ENCODE measurements at regions not wholly inside any gene's neighbourhood (a gene's known extent, or its start where the extent isn't known, plus 50 kb on each side); places are given as distances from the start of the nearest gene placed in this dataset.

GRCh38 chr5:89353837-89354551, 471.0 kb upstream of the MEF2C start:
- Histone ChIP-seq H3K9me2 (replicated peaks; ENCODE audit: insufficient read depth, low read length) (no peaks in the 10 kb centered on the region), H4K20me1 (ENCODE audit: low read depth, low read length) (no peaks in the 10 kb centered on the region), H3K27me3 (ENCODE audit: low read length) (no peaks in the 10 kb centered on the region), H3F3A (ENCODE audit: insufficient read depth) (no peaks in the 10 kb centered on the region), H2AFZ (ENCODE audit: low read depth, low read length, severe bottlenecking) (no peak overlapping the region), H3K36me3 (ENCODE audit: low read length) (no peaks in the 10 kb centered on the region), H3K79me2 (ENCODE audit: insufficient read depth, low read length) (no peaks in the 10 kb centered on the region), H3K9me3 (ENCODE audit: insufficient read depth, low read length) (no peaks in the 10 kb centered on the region), H3K9ac (ENCODE audit: low read length) (no peak overlapping the region), H3K27ac (ENCODE audit: low read depth, low read length) (no peak overlapping the region), H3K4me3 (ENCODE audit: insufficient read depth, low read length, poor library complexity, severe bottlenecking) (no peak overlapping the region), H3K4me2 (ENCODE audit: low read depth, low read length, poor library complexity, severe bottlenecking) (no peak overlapping the region)
- TF ChIP-seq CTCF (IDR thresholded peaks at IDR 0.05; ENCODE audit: insufficient read depth, low read length, poor library complexity, severe bottlenecking) (no peak), EZH2phosphoT487 (conservative IDR thresholded peaks at IDR 0.05; ENCODE audit: low read length) (no peak)

- no peak overlapping the region for H3K4me3 ChIP-seq (ENCODE audit: insufficient read depth, low read length, poor library complexity, severe bottlenecking)
- H2AFZ ChIP-seq (ENCODE audit: low read depth, low read length, severe bottlenecking): no peak overlapping the region
- no peaks in the 10 kb centered on the region for H3K9me2 ChIP-seq (replicated peaks; ENCODE audit: insufficient read depth, low read length)
- no peaks in the 10 kb centered on the region for H3F3A ChIP-seq (ENCODE audit: insufficient read depth)
- H3K27me3 ChIP-seq (ENCODE audit: low read length): no peaks in the 10 kb centered on the region
- no peaks in the 10 kb centered on the region for H3K36me3 ChIP-seq (ENCODE audit: low read length)
- H3K9me3 ChIP-seq (ENCODE audit: insufficient read depth, low read length): no peaks in the 10 kb centered on the region
- H3K79me2 ChIP-seq (ENCODE audit: insufficient read depth, low read length): no peaks in the 10 kb centered on the region
- H4K20me1 ChIP-seq (ENCODE audit: low read depth, low read length): no peaks in the 10 kb centered on the region
- no peak overlapping the region for H3K9ac ChIP-seq (ENCODE audit: low read length)
- TF ChIP-seq CTCF (IDR thresholded peaks at IDR 0.05; ENCODE audit: insufficient read depth, low read length, poor library complexity, severe bottlenecking): no peak
- TF ChIP-seq EZH2phosphoT487 (conservative IDR thresholded peaks at IDR 0.05; ENCODE audit: low read length): no peak
- H3K4me2 ChIP-seq (ENCODE audit: low read depth, low read length, poor library complexity, severe bottlenecking): no peak overlapping the region
- no peak overlapping the region for H3K27ac ChIP-seq (ENCODE audit: low read depth, low read length)
Measured at GRCh38 chr5:89351975-89352374, 469.0 kb upstream of the MEF2C start.

DNA sequence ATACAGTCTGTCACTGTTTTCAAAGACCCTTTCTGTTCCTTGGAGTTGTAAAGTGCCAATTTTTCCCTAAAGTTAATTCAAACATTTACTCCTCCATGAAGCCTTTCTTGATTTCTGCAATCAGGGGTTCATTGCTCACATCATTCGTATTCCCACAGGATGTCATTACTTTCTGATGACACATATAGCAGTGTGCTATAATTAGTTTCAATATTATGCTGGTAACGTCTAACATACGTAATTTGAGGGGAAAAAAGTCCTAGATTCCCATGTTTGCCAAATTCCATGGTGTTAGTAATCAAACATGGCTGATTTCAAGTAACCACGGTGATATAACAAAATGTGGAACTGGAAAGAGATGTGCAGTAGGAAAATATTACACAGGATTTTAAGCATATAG, 468.2 kb upstream of the MEF2C start:
- no peaks in the 10 kb centered on the region for H3K79me2 ChIP-seq (ENCODE audit: insufficient read depth, low read length)
- no peak overlapping the region for H3K4me3 ChIP-seq (ENCODE audit: insufficient read depth, low read length, poor library complexity, severe bottlenecking)
- no peaks in the 10 kb centered on the region for H3K9me2 ChIP-seq (replicated peaks; ENCODE audit: insufficient read depth, low read length)
- H3K9ac ChIP-seq (ENCODE audit: low read length): no peak overlapping the region
- no peak overlapping the region for H3K27ac ChIP-seq (ENCODE audit: low read depth, low read length)
- no peak overlapping the region for H3K4me2 ChIP-seq (ENCODE audit: low read depth, low read length, poor library complexity, severe bottlenecking)
- H3K9me3 ChIP-seq (ENCODE audit: insufficient read depth, low read length): no peaks in the 10 kb centered on the region
- no peaks in the 10 kb centered on the region for H4K20me1 ChIP-seq (ENCODE audit: low read depth, low read length)
- H3K36me3 ChIP-seq (ENCODE audit: low read length): no peaks in the 10 kb centered on the region
- no peak overlapping the region for H2AFZ ChIP-seq (ENCODE audit: low read depth, low read length, severe bottlenecking)
- no peaks in the 10 kb centered on the region for H3K27me3 ChIP-seq (ENCODE audit: low read length)
- no peaks in the 10 kb centered on the region for H3F3A ChIP-seq (ENCODE audit: insufficient read depth)
- TF ChIP-seq EZH2phosphoT487 (conservative IDR thresholded peaks at IDR 0.05; ENCODE audit: low read length): no peak
- TF ChIP-seq CTCF (IDR thresholded peaks at IDR 0.05; ENCODE audit: insufficient read depth, low read length, poor library complexity, severe bottlenecking): no peak

Measured in SU-DHL-6 (cell line).